Spleen (tissue), 11 donors: ENCODE measurements at regions not wholly inside any gene's neighbourhood (a gene's known extent, or its start where the extent isn't known, plus 50 kb on each side); places are given as distances from the start of the nearest gene placed in this dataset.

ENCODE experiments used
- DNase-seq: peaks from one replicate; pipeline ENCODE4 v3.0.0-alpha.2; 2020
- H3K27ac ChIP-seq, 8 donors: fragments of 200-600 bp; sonication (generic) in 7 of 8; 1 replicate in 4 of 8; 2 replicates in 4 of 8; pipeline versions ENCODE4 v1.5.0 to v1.8.0; 2016 to 2021; ENCODE audit warnings: inconsistent platforms in 4 of 8, mild to moderate bottlenecking in 4 of 8, moderate library complexity in 1 of 8
- H3K27me3 ChIP-seq, 7 donors: fragments of 200-600 bp; sonication (generic) in 6 of 7; replicated peaks in 1 of 7; 1 replicate in 4 of 7; 2 replicates in 3 of 7; pipeline versions ENCODE4 v1.5.0 to v1.8.0; 2016 to 2021; ENCODE audit warnings: inconsistent platforms in 3 of 7, mild to moderate bottlenecking in 1 of 7
- H3K36me3 ChIP-seq, 6 donors: fragments of 200-600 bp; sonication (generic) in 5 of 6; 1 replicate in 4 of 6; 2 replicates in 2 of 6; pipeline versions ENCODE4 v1.5.0 to v1.8.0; 2016 to 2021; ENCODE audit warnings: inconsistent platforms in 2 of 6
- H3K4me1 ChIP-seq, 6 donors: fragments of 200-600 bp; sonication (generic) in 5 of 6; 1 replicate in 3 of 6; 2 replicates in 3 of 6; pipeline versions ENCODE4 v1.5.0 to v1.8.0; 2016 to 2021; ENCODE audit warnings: inconsistent platforms in 3 of 6
- H3K4me3 ChIP-seq, 8 donors: fragments of 200-600 bp; sonication (generic) in 7 of 8; 1 replicate in 4 of 8; 2 replicates in 4 of 8; pipeline versions ENCODE4 v1.5.0 to v1.8.0; 2016 to 2021; ENCODE audit warnings: inconsistent platforms in 4 of 8, mild to moderate bottlenecking in 4 of 8, moderate library complexity in 2 of 8
- H3K9me3 ChIP-seq, 8 donors: fragments of 200-600 bp; sonication (generic) in 7 of 8; 1 replicate in 4 of 8; 2 replicates in 4 of 8; pipeline versions ENCODE4 v1.5.0 to v1.8.0; 2016 to 2021; ENCODE audit warnings: inconsistent platforms in 4 of 8
- POLR2A ChIP-seq, 3 donors: fragments of 450-650 bp; IDR thresholded peaks; one replicate each; pipeline ENCODE4 v1.5.1; 2017; ENCODE audit warnings: antibody characterized with exemption in 3 of 3, mild to moderate bottlenecking in 1 of 3
- POLR2AphosphoS5 ChIP-seq, 3 donors: sonication (generic); formaldehyde crosslinking; IDR thresholded peaks; one replicate each; pipeline ENCODE4 v1.5.1; 2017; ENCODE audit warnings: antibody characterized with exemption in 3 of 3
- WGBS, 5 donors: extraction: QIAGEN DNeasy Blood & Tissue Kit in 3 of 5; methylation state at CpG; one replicate each; pipeline versions ENCODE4 v1.1.5 to v1.1.7; 2013 to 2018; 5-methylcytosine and 5-hydroxymethylcytosine counted together
- intact Hi-C: fragments of 100-400 bp; cut with DNase I; formaldehyde crosslinking; loops from one replicate; pipeline ENCODE4 v1.15.0; 2023; ENCODE audit warnings: low total_unique reads
- TF ChIP-seq, protein P1 (sequence below), 11 experiments: fragments of 200-600 bp in 7 of 11; fragments of 450-650 bp in 4 of 11; sonication (generic) in 4 of 11; IDR thresholded peaks in 8 of 11; conservative IDR thresholded peaks in 3 of 11; 1 replicate in 7 of 11; 2 replicates in 4 of 11; pipeline versions ENCODE4 v1.4.0 to v1.8.0; 2016 to 2021; ENCODE audit warnings: antibody characterized with exemption in 11 of 11, inconsistent platforms in 4 of 11, mild to moderate bottlenecking in 1 of 11
- donor health status: healthy with polysubstance abuse.
- donor health status: DM: no; HTN: no; CAD: no; lungs with moderate emphysema.
- donor health status: DM: no; HTN: no; CAD: no.
- donor health status: Bipolar disorder and iron deficiency.
- donor health status: healthy.
- donor health status: DM: no; HTN: no; CAD: no.
- donor health status: DM: yes; HTN: yes; CAD: no.

- no peak overlapping the region for H3K27ac ChIP-seq
- H3K9me3 ChIP-seq, result no peaks in the 10 kb centered on the region
- H3K4me3 ChIP-seq, result no peak overlapping the region
- peaks cover 0 to 5% (median 0%) of the 10 kb centered on the region in 6 donors for H3K4me1 ChIP-seq
- 86 to 92% (median 89%) methylated on average over 10 of the region's 10 CpGs for WGBS, 5 donors
- intact Hi-C loops, result no loop called here
- TF ChIP-seq POLR2AphosphoS5 (IDR thresholded peaks at IDR 0.05), result no peak
- TF ChIP-seq, protein P1, sequence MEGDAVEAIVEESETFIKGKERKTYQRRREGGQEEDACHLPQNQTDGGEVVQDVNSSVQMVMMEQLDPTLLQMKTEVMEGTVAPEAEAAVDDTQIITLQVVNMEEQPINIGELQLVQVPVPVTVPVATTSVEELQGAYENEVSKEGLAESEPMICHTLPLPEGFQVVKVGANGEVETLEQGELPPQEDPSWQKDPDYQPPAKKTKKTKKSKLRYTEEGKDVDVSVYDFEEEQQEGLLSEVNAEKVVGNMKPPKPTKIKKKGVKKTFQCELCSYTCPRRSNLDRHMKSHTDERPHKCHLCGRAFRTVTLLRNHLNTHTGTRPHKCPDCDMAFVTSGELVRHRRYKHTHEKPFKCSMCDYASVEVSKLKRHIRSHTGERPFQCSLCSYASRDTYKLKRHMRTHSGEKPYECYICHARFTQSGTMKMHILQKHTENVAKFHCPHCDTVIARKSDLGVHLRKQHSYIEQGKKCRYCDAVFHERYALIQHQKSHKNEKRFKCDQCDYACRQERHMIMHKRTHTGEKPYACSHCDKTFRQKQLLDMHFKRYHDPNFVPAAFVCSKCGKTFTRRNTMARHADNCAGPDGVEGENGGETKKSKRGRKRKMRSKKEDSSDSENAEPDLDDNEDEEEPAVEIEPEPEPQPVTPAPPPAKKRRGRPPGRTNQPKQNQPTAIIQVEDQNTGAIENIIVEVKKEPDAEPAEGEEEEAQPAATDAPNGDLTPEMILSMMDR (IDR thresholded peaks at IDR 0.05 in 8 of 11, conservative IDR thresholded peaks at IDR 0.05 in 3 of 11), result no peak
- TF ChIP-seq POLR2A (IDR thresholded peaks at IDR 0.05), result no peak
- H3K36me3 ChIP-seq, result no peaks in the 10 kb centered on the region
- DNase-seq, result no peak
- H3K27me3 ChIP-seq, result peaks cover 0 to 54% (median 13%) of the 10 kb centered on the region in 7 donors
Measured at GRCh38 chr10:128545216-128545615, 419.0 kb upstream of the MKI67 start.

DNA sequence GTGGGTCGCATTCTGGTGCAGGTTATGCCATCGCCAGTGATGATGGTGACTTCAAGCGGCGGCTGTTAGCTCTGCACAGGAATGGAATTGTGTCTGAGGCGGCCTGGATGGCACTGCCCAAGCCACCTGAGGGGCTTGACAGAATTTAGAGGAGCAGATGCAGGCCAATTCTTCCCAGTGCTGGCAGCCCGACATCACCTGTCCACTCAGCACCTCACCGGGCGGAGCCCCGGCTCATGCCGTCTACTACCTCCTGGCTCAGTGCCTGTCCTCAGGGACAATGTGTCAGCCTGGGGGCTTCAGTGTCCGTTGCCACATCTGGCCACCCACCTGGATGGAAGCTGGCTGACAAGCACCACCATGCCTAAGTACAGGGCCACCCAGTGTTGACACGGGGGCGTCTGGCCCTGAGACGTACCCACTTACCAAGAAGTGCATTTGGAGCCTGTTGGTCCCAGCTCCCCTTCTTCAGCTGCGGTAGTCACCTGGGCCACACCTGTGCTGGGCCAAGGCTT is 420.5 kb upstream of the MKI67 start:
- Histone ChIP-seq H3K27me3 (peaks cover 0 to 39% (median 0%) of the 10 kb centered on the region in 7 donors), H3K36me3 (no peaks in the 10 kb centered on the region), H3K9me3 (no peaks in the 10 kb centered on the region), H3K4me1 (no peaks in the 10 kb centered on the region), H3K27ac (no peak overlapping the region), H3K4me3 (no peak overlapping the region)
- DNase-seq, result no peak
- no peak for TF ChIP-seq POLR2A (IDR thresholded peaks at IDR 0.05)
- TF ChIP-seq, protein P1 (IDR thresholded peaks at IDR 0.05 in 8 of 11, conservative IDR thresholded peaks at IDR 0.05 in 3 of 11), result no peak
- TF ChIP-seq POLR2AphosphoS5 (IDR thresholded peaks at IDR 0.05), result no peak
- 81 to 92% (median 83%) methylated on average over 6 to 15 of the region's 15 CpGs for WGBS, 5 donors
- intact Hi-C loops, result no loop called here

- intact Hi-C loops, result no loop called here
- DNase-seq, result no peak
- Histone ChIP-seq H3K27ac (no peak overlapping the region), H3K36me3 (no peaks in the 10 kb centered on the region), H3K4me3 (no peak overlapping the region), H3K27me3 (peaks cover 0 to 21% (median 0%) of the 10 kb centered on the region in 7 donors), H3K9me3 (no peaks in the 10 kb centered on the region), H3K4me1 (no peaks in the 10 kb centered on the region)
- TF ChIP-seq POLR2AphosphoS5 (IDR thresholded peaks at IDR 0.05) (no peak), POLR2A (IDR thresholded peaks at IDR 0.05) (no peak)
- TF ChIP-seq, protein P1 (IDR thresholded peaks at IDR 0.05 in 8 of 11, conservative IDR thresholded peaks at IDR 0.05 in 3 of 11), result no peak
- WGBS, 5 donors, result 81 to 86% (median 86%) methylated on average over 6 of the region's 6 CpGs
Measured at GRCh38 chr10:128549101-128549608, 422.9 kb upstream of the MKI67 start.

GRCh38 chr10:128550045-128550444 is 423.8 kb upstream of the MKI67 start:
- no peaks in the 10 kb centered on the region for H3K4me1 ChIP-seq
- DNase-seq, result no peak
- intact Hi-C loops, result no loop called here
- H3K9me3 ChIP-seq, result no peaks in the 10 kb centered on the region
- H3K27ac ChIP-seq, result no peak overlapping the region
- WGBS, 5 donors, result 82 to 89% (median 86%) methylated on average over 10 of the region's 10 CpGs
- TF ChIP-seq, protein P1 (IDR thresholded peaks at IDR 0.05 in 8 of 11, conservative IDR thresholded peaks at IDR 0.05 in 3 of 11), result no peak
- no peak for TF ChIP-seq POLR2AphosphoS5 (IDR thresholded peaks at IDR 0.05)
- no peak for TF ChIP-seq POLR2A (IDR thresholded peaks at IDR 0.05)
- no peaks in the 10 kb centered on the region for H3K36me3 ChIP-seq
- H3K4me3 ChIP-seq, result no peak overlapping the region
- H3K27me3 ChIP-seq, result peaks cover 0 to 18% (median 0%) of the 10 kb centered on the region in 7 donors
